Left ventricle myocardium inferior (tissue), 1 donor: ENCODE measurements at regions not wholly inside any gene's neighbourhood (a gene's known extent, or its start where the extent isn't known, plus 50 kb on each side); places are given as distances from the start of the nearest gene placed in this dataset.

ENCODE experiments used
- DNase-seq: peaks from one replicate; pipeline ENCODE4 v3.0.0-alpha.2; 2020
- H3K27ac ChIP-seq: fragments of 200-600 bp; replicated peaks from 2 replicates; pipeline ENCODE4 v1.8.0; 2021
- H3K27me3 ChIP-seq: fragments of 200-600 bp; 2 replicates; pipeline ENCODE4 v1.8.0; 2021; ENCODE audit warnings: low read depth
- H3K36me3 ChIP-seq: fragments of 200-600 bp; 2 replicates; pipeline ENCODE4 v1.8.0; 2021
- H3K4me1 ChIP-seq: fragments of 200-600 bp; 2 replicates; pipeline ENCODE4 v1.8.0; 2021
- H3K4me3 ChIP-seq: fragments of 200-600 bp; 2 replicates; pipeline ENCODE4 v1.8.0; 2021; ENCODE audit warnings: mild to moderate bottlenecking, moderate library complexity
- H3K9me3 ChIP-seq: fragments of 200-600 bp; replicated peaks from 2 replicates; pipeline ENCODE4 v1.8.0; 2021
- intact Hi-C: fragments of 100-400 bp; cut with micrococcal nuclease; formaldehyde crosslinking; loops from one replicate; pipeline ENCODE4 v1.11.0; 2022
- TF ChIP-seq, protein P1 (sequence below): fragments of 200-600 bp; IDR thresholded peaks from 2 replicates; pipeline ENCODE4 v1.8.0; 2021; ENCODE audit warnings: antibody characterized with exemption, mild to moderate bottlenecking, borderline replicate concordance
- donor health status: DM: no; HTN: yes; CAD: no; lungs with severe emphysema.

DNA sequence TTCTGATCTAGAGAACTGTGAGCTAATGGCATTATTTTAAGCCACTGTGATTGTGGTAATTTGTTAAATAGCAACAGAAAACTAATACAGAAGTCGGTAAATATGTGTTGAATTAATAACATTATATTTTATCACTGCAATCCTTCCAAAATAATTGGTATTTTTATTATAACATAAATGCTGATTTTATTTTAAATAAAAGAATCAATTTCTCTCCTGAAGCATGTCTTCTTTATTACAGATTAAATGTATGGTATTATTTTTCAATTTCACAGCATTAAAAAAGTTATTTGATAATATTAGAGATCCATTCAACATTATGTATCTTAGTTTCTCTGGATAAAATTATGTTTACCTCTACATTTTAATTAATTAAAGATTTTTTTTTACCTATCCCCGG lies 165.5 kb upstream of the EDIL3 start:
- no peak overlapping the region for H3K4me3 ChIP-seq
- intact Hi-C loops, result no loop called here

DNA sequence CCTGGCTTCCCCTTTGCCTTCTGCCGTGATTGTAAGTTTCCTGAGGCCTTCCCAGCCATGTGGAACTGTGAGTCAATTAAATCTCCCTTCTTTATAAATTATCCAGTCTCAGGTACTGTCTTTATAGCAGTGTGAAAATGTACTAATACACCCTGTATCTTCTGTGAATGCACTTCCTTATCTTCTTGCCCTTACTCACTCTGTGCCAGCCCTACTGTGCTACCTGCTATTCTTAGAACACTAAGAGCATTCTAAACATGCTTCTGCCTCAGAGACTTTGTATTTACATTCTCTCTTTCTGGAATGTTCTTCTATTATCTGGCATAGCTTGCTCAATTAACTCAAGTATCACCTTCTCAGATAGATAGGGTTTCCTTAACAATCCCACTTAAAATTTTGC lies 164.4 kb upstream of the EDIL3 start:
- H3K9me3 ChIP-seq, result no peaks in the 10 kb centered on the region
- intact Hi-C loops, result no loop called here
- no peaks in the 10 kb centered on the region for H3K4me1 ChIP-seq
- H3K27ac ChIP-seq, result peak overlapping the region; percentile 61
- no peak for DNase-seq
- H3K27me3 ChIP-seq, result no peaks in the 10 kb centered on the region
- H3K4me3 ChIP-seq, result no peak overlapping the region
- TF ChIP-seq, protein P1, sequence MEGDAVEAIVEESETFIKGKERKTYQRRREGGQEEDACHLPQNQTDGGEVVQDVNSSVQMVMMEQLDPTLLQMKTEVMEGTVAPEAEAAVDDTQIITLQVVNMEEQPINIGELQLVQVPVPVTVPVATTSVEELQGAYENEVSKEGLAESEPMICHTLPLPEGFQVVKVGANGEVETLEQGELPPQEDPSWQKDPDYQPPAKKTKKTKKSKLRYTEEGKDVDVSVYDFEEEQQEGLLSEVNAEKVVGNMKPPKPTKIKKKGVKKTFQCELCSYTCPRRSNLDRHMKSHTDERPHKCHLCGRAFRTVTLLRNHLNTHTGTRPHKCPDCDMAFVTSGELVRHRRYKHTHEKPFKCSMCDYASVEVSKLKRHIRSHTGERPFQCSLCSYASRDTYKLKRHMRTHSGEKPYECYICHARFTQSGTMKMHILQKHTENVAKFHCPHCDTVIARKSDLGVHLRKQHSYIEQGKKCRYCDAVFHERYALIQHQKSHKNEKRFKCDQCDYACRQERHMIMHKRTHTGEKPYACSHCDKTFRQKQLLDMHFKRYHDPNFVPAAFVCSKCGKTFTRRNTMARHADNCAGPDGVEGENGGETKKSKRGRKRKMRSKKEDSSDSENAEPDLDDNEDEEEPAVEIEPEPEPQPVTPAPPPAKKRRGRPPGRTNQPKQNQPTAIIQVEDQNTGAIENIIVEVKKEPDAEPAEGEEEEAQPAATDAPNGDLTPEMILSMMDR, result no peak
- no peaks in the 10 kb centered on the region for H3K36me3 ChIP-seq

More for the DNA sequence above, 165.5 kb upstream of the EDIL3 start:
- Histone ChIP-seq H3K27me3 (no peaks in the 10 kb centered on the region), H3K36me3 (no peaks in the 10 kb centered on the region), H3K9me3 (no peaks in the 10 kb centered on the region), H3K4me1 (no peaks in the 10 kb centered on the region), H3K27ac (no peak overlapping the region)
- DNase-seq, result no peak
- TF ChIP-seq, protein P1, result no peak

DNA sequence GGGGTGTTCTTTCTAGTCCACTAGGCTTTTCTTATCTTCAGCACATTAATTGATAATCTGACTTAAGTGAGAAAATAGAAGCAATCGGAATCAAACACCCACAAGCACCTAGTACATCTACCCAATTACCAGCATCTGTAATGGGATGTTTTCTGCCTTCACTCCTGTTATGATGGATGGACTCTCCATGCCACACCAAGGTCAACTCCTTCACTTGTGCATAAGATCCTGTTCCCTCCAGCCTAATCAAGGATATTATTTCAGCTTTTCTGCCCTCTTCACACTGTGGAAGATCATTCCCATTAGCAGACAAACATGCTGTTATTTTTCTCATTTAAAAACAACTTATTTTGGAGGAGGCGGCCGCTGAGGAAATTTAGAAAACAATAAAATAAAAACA lies 162.0 kb upstream of the EDIL3 start:
- no peak overlapping the region for H3K4me3 ChIP-seq
- no peak for DNase-seq
- TF ChIP-seq, protein P1, result no peak
- H3K4me1 ChIP-seq, result no peaks in the 10 kb centered on the region
- H3K27me3 ChIP-seq, result no peaks in the 10 kb centered on the region
- H3K27ac ChIP-seq, result no peak overlapping the region
- intact Hi-C loops, result no loop called here
- peaks cover 5% of the 10 kb centered on the region for H3K9me3 ChIP-seq
- no peaks in the 10 kb centered on the region for H3K36me3 ChIP-seq

DNA sequence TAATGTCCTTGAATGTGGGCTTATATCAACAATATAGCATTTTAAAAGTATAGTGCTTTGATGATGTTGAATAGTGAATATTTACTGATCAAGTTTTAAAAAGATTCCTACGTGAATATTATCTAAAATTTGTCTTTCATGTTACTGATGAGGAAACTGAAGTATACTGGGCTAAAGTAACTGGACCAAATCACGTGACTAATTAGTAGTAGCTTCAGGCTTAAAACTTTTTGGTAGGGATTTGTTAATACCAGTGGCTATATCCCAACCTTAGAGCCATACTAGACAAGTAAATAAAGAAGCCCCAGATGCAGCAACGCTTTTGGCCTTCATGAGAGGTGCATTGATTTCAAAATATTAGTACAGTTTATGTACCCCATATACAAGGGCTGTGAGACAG lies 152.1 kb upstream of the EDIL3 start:
- Histone ChIP-seq H3K27ac (no peak overlapping the region), H3K36me3 (no peaks in the 10 kb centered on the region), H3K4me3 (no peak overlapping the region), H3K4me1 (no peaks in the 10 kb centered on the region), H3K9me3 (peaks cover 21% of the 10 kb centered on the region), H3K27me3 (no peaks in the 10 kb centered on the region)
- intact Hi-C loops, result no loop called here
- DNase-seq, result no peak
- TF ChIP-seq, protein P1, result no peak

DNA sequence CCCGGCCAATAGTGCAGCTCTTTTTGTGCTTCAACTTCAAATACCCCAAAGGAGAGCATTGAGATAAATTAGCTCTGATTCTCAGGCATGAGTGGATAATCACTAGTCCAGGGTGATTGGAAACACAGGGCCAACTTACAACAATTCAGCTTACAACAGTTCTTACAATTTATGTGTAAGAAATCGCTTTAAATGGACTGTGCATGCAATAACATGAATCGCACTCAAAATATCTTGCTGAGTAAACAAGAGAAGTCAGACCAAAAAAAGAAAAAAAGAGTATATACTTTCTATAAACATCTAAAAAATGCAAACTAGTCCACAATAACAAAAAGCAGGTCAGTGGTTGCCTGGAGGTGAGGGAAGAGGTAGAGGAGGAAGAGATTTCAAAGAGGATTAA lies 150.6 kb upstream of the EDIL3 start:
- TF ChIP-seq, protein P1, result no peak
- Histone ChIP-seq H3K4me1 (no peaks in the 10 kb centered on the region), H3K9me3 (peaks cover 10% of the 10 kb centered on the region), H3K27me3 (no peaks in the 10 kb centered on the region), H3K27ac (no peak overlapping the region), H3K36me3 (no peaks in the 10 kb centered on the region), H3K4me3 (no peak overlapping the region)
- DNase-seq, result no peak
- intact Hi-C loops, result no loop called here

DNA sequence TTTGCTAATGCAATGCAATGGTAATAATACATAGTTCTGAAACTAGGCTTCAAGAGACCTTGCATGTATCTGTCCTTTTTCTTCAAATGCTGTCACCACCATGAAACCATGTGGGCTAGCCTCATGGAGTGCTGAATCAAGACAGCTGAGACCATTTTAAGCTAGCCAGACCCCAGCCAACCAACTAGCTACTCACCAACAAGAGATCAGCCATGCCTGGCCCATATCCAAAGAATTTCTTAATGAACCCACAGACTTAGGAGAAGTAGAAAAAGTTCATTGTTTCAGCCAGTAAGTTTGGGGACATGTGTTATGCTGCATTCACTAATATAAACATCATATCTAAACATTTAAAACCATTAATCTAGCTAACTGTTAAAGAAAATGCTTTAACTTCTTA lies 139.8 kb upstream of the EDIL3 start:
- TF ChIP-seq, protein P1, result no peak
- Histone ChIP-seq H3K27me3 (no peaks in the 10 kb centered on the region), H3K36me3 (no peaks in the 10 kb centered on the region), H3K9me3 (no peaks in the 10 kb centered on the region), H3K4me1 (no peaks in the 10 kb centered on the region), H3K4me3 (no peak overlapping the region), H3K27ac (no peak overlapping the region)
- no peak for DNase-seq
- intact Hi-C loops, result no loop called here
